ENCODE measurements at regions not wholly inside any gene's neighbourhood (a gene's known extent, or its start where the extent isn't known, plus 50 kb on each side); places are given as distances from the start of the nearest gene placed in this dataset.
A peak's percentile ranks its signal among the peaks of the same experiment; 100 is the strongest.
"Not testable (repeated sequence)": the region's sequence is repeated elsewhere in the genome, so short reads cannot be mapped to it uniquely, and the experiment has no call there.

DNA sequence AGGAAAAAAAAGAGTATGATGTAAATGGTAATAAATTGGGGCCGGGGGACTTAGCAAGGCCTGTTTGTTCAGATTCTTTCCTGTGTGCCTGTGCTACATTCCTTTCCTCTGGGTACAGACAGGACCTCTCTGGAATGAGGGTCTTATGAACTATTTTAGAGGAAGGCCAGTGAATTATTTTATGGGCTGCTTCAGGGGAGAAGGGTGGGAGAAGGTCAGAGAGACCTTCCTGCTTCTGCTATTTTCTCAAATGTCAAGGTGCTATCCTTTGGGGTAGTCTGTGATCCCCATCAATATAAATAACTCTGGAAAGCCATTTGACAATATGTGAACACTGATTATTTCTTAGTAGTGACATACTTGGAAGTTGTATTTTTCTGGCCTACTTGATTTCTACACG is 426.5 kb downstream of the SH2D4B start:
- no peak for DNase-seq

DNA sequence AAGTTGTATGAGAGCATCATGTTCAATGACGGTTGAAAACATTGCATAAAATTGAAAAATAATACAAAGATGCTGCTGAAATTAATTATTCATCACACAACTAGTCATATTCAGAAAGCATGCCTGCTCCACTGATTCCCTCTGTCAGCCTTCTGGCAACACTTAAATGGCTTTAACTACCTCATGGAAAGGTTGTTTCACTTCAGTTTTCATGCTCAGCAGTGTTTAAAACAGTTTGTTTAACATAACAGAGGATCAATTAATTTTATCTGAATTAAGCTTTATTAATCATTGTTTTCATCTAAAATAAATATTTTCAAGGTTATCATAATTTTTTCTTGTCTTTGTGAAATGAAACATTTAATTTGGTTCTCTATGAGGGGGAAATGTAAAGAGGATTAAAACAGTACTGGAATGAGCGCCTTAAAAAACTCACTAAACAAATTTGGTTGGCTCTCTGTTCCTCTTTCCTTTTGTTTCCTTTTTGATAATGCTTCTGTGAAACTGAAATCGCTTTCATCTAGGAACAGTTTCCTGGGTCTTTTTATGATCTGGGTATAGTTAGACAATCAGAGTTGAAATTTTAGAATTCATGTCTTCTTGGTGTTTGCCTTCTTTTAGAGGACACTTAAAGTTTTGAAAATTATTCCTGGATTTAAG is 427.4 kb downstream of the SH2D4B start:
- no peak for DNase-seq

DNA sequence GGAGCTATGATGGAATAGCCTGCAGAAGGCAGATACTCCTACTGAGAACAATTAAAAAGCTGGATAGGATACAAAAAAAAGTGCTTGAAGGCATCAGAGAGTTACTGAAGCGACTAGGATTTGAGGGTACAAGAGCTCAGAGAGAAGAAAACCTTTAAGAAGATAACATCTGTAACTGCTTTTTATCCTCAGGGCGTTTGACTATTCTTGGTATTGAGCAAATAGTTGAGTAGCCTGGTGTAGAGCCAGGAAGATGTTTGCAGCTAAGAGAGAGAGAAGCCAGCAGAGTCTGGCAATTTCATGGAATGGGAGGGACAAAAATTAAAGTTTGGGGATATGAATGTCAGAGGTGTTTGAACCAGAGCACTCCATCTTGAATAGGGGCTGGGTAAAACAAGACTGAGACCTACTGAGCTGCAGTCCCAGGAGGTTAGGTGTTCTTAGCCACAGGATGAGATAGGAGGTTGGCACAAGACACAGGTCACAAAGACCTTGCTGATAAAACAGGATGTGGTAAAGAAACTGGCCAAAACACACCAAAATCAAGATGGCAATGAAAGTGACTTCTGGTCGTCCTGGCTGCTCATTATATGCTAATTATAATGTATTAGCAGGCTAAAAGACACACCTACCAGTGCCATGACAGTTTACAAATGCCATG is 428.8 kb downstream of the SH2D4B start:
- no peak for DNase-seq

DNA sequence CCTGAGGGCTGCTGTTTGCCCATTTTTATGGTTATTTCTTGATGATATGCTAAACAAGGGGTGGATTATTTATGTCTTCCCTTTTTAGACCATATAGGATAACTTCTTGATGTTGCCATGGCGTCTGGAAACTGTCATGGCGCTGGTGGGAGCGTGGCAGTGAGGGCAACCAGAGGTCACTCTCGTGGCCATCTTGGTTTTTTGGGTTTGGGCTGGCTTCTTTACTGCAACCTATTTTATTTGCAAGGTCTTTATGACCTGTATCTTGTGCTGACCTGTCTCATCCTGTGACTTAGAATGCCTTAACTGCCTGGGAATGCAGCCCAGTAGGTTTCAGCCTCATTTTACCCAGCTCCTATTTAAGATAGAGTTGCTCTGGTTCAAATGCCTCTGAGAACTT is 429.7 kb downstream of the SH2D4B start:
- DNase-seq, result not testable (repeated sequence)

DNA sequence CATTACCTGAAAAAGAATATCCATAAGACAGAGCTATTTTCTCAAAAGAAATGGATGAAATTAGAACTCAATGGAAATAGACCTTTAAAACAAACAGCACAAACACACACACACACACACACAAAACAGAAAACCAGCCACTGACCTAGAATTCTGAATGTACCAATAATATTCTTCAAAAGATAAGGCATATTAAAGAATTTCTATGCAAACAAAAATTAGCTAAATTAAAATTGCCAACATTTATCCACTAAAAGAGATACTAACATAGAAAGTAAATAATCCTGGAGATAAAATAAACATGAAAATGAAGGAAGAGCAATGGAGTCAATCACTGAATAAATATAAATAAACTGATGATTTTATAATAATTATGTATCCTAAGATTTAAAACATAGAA is 431.2 kb downstream of the SH2D4B start:
- no peak for DNase-seq

DNA sequence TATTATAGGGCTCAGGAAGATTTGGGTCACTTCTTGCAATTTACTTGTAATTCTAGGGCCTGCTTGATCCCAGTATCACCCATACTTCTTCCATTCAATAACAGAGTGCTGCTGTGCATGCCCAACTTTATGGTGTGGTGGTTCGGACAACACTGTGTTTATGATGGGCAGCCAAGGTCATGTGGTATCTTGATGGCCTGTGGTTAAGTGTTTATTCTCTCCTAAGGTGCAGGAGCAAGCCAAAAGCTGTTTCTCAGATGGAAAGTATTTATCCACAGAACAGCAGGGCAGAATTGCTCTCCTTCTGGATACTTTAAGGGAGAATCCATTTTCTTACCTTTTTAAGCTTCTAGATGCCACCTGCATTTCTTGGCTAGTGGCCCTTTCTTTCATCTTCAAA is 433.8 kb downstream of the SH2D4B start:
- DNase-seq, result no peak

DNA sequence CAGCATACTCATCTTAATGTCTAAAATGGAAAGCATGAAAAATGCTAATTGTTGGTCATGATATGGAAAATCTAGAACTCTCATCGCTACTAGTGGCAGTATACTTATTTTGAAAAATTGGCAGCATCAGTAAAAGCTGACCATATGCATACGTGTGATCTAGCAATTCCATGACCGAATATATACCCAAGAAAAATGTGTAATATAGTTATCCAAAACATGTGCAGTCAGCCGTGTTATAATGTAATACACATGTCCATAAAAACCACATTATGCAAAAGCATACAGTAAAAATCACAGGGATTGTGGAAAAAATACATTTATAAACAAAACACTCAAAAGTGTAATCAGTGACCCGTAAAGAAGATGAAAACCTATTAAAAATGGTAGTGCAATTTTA is 439.0 kb downstream of the SH2D4B start:
- DNase-seq, result no peak

DNA sequence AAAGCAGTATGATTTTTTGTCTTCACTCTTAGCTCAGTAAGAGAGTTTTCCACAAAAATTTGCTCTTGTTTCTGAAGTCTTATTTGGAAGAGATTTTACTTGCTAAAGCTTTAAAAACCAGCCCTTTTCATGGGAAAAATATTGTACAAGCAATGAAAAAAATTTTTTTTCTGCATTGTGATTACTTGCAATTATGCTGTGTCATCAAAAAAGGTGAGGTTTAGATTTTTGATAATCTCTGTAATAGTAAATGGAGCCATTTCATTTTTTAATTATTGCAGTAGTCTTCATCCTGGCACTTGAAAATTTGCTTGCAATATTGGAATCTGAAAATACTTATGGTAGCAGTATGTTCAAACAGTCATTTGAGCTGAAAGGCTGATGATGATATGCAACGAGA is 447.4 kb downstream of the SH2D4B start:
- DNase-seq, result no peak

DNA sequence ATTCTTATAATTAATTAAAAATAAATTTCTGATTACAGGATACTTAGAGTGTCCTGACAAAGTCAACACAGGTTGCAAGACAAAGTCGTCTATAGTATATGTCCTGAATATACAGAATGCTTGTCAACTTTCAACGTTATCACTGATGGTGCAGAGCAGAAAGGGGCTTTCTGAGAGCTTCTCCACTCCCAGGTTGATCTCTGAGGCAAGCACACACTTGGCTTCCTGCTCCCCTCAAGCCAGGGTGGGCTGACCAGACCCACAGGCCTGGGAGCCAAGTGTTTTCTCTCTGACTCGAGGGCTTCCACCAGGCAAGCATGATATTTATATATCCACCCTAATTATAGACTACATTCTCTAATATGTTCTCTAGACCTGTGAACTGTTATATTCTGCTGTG is 448.9 kb downstream of the SH2D4B start:
- DNase-seq, result no peak

DNA sequence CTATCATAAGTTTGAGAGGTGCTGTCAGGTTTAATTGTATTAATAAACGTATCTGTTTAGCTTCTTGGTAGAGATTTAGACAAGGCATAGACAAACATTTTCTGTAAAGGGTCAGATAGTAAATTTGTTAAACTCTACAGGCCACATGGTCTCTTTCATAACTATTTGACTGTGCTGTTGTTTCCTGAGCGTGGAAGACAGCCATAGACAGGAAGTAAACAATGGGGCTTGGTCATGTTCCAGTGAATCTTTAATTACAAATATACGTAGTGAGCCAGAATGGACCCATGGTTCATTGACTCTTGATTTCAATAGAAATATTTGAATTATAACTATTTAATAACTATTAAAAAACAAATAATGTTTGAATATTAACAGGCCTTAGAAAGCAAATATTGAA is 451.1 kb downstream of the SH2D4B start:
- DNase-seq, result no peak

DNA sequence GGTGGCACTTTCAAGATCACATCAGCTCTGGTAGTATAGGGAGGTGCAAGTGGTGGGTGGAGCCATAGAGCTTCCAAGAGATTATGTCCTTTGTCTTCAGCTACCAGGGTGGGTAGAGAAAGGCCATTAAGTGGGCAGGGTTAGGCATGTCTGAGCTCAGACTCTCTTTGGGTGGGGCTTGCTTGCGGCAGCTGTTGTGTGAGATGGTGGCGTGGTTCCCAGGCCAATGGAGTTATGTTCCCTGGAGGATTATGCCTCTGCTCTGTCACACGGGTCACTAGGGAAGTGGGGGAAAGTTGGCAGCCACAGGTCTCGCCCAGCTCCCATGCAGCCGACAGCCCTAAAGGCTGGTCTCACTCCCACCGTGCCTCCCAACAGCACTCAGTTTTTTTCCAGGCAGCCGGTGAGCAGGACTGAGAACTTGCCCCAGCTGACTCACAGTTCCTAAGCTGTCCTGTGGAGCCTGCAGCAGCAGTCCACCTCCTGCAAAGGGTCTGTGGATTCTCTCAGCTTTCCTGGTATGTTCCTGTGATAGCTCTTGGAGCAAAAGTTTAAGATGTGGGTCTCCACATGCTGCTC is 459.0 kb downstream of the SH2D4B start:
- peak; percentile 37 for DNase-seq

DNA sequence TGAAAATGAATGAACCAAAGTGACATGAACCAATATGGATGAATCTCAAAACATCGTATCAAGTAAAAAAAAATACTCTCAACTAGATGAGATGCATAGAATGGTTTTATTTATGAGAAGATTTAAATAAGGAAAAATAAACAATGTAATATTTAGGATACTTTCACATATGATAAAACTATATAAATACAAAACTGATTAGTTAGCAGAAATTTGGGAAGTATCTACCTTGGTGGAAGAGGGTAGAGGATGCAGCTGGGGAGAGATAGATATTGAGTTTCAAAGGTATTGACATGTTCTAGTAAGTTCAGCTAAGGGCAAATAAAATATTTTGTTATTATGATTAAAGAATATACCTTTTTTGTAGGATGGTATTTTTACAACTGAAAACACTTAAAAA is 463.1 kb downstream of the SH2D4B start:
- DNase-seq, result no peak

DNA sequence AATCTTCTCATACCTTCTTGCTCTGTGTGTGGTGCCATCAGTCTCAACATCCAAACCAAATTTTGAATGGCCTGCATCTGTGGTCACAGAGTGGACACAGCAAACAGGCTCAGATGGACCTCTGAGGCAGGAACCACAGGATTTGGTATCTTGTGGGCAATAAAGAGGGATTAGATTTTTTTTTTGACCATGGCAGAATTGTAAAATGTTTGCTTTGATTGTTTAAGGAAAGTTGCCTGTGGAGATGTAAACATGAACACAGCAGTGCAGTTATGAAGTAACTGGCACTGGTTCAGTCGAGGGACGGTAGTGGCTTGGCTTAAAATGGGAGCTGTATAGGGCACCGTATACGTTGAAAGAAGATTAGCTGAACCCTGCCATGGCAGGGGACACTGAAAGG is 464.7 kb downstream of the SH2D4B start:
- DNase-seq, result no peak

DNA sequence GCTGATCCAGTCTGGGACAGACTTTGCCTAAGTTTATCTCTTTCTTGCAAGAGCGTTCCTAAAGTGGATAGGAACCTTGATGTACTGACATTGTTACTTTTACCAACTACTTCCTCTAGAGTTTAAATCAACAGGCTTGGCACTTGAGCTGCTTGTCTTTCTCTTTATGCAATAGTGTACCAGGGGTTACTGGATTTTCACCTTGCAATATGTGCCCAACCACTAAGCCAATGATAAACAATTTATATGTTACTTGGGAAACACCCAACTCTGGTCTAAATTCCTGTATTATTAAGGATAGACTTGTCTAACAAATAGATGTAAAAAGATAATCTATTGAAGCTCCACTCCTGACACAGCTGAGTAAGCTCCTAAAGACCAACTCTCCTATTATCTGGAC is 470.2 kb downstream of the SH2D4B start:
- no peak for DNase-seq

DNA sequence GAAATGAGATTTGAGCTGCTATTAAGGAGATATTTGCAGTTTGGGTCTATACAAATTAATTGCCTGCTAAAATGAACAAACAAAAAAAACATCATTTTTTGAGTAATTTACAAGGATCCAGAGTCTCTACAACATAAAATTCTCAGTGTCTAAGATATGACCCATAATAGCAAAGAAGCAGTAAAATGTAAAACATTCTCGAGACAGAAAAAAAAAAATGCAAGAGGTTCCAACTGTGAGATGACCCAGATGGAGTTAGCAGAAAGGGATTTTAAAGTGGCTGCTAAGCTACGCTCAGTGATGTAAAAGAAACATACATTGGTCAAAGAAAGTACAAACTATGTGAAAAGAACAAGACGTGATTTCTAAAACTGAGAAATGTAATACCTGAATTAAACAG is 471.0 kb downstream of the SH2D4B start:
- no peak for DNase-seq

DNA sequence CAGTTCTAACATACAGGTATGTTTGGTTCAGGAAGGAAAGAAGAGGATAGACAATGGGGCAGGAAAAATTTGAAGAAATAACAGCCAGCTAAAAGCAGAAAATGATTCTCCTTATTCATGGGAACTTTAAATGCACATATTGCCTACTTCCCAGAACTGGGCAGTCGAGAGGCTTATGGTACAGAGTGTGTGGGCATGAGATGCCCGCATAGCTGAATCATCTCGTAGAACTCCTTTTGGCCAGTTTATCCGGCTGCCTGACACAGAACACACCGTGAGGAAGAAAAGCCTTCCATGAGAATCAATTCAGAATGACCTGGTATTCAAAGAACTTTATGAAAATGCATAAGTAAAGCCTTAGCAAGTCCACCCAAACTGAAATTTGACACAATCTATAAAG is 471.6 kb downstream of the SH2D4B start:
- DNase-seq, result no peak

DNA sequence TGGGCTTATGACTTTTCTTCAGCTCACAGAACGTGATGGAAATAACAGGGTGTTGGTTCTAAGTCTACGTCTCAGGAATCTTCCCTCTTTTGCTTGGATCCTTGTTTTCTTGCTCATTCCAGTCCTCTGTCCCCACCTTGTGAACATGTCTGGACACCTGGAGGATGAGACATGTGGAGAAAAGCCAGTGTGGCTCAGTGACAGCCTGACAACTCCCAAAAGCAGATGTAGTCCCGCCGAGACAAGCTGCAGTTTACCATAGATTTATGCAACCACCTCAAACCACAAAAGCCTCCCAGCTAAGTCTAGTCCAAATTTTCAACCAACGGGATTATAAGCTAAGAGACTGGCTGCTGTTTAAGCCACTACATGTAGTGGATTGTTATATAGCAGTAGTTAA is 476.1 kb downstream of the SH2D4B start:
- no peak for DNase-seq

DNA sequence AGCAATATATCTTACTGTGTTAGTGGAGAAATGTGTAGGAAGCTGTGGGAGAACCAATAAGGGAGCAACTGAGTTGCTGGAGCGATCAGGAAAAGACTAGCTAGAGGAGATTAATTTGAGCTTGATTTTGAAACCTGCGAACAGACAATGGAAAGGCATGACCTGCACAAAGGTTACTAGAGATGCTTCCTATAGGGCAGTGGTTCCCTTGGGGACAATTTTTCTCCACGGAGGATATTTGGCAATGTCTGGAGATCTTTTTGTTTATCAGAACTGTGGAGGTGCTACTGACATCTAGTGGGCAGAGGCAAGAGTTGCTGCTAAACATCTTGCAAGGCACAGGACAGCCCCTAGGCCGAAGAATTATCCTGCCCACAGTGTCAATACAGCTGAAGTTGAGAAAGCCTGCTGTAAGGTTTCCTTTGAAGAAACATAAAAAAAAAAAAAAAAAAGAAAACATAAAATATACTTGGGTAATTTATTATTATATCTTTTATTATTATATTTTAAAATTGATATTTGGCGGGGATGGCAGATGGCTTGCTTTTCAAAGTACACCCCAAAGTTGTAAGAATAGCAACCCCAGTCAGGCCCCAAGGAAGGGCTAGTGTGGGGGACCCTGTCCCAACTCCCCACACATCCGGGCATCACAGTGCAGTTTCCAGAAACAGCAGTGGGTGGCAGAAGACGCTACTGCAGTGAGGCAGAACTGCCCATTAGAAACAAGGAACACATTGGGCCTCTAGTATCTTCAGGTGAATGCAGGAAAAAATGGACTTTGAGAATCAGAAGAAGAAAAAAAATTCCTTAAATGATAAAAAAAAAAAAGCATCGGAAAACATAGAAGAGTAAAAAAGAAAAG is 481.6 kb downstream of the SH2D4B start:
- peak; percentile 6 for DNase-seq

DNA sequence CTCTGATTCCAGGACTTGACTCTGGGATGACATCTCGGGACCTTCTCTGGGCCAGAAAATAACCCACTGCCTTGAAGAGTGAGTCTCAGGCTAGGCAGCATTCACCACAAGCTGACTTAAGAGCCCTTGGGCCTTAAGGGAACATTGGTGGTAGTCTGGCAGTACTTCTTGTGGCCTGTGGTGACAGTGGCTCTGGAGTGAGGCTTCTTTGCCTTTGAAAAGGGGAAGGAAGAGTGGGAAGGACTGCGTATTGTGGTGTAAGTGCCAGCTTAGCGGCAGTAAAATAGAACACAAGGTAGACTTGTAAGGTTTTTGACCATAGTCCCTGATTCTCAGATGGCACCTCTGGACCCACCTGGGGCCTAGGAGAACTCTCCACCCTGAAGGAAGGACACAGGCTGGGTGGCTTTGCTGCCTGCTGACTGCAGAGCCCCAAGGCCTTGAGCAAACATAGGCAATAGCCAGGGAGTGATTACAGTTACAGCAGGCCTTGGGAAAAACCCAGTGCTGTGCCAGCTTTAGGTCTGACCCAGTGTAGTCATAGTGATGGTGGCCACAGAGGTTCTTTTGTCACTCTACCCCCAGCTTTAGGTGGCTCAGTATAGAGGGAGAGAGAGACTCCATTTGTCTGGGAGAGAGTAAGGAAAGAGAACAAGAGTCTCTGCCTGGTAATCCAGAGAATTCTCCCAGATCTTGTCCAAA is 483.9 kb downstream of the SH2D4B start:
- no peak for DNase-seq

DNA sequence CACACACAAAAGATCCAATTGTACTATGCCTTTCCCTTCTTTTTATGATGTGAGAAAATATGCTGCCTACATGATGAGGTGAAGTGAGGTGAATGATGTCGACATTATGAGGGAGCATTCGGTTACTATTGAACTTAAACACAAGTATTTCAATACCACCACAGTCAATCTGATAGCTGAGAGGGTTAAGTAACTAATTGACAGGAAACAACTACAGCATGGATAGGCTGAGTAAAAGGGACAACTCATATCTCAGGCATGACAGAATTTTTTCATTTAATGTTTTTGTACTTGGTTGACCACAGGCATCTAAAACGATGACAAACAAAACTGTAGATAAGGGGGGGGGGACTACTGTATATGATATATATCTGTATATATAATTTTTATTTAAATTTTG is 488.9 kb downstream of the SH2D4B start:
- no peak for DNase-seq

DNA sequence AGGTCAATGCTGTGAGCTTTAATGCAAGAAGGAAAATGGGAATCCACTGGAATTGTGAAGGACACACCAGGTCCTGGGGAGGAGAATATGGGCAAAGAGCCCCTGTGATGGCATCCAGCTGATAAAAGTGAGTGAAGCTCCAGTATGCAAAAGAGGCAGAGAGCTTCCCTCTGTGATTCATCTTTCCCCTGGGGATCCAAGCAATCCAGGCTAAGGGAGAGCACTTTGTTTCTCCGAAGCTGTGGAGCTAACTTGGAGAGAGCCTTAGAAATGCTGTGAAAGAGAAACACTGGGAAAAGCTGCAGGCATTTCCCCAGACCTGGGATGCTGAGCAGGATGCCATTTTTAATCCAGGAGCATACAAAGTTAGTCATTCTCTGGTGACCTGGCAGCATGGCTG is 489.5 kb downstream of the SH2D4B start:
- DNase-seq, result no peak

DNA sequence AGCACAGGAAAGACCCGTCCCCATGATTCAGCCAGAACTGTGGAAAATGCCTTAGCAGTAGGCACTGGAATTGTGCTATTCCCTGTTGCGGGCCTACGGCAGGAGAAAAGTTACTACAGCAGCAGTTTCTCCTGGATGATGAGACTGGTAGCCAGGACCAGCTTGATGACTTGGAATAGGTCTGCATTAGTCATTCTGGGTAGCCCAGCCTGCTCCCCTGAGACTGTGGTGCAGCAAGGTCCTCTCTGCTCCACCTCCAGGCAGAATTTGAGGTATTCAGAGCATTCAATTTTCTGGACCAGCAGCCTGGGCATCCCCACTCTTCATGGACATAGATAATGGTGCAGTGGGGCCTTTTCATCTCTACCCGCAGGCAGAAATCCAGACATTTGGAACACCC is 490.0 kb downstream of the SH2D4B start:
- no peak for DNase-seq

DNA sequence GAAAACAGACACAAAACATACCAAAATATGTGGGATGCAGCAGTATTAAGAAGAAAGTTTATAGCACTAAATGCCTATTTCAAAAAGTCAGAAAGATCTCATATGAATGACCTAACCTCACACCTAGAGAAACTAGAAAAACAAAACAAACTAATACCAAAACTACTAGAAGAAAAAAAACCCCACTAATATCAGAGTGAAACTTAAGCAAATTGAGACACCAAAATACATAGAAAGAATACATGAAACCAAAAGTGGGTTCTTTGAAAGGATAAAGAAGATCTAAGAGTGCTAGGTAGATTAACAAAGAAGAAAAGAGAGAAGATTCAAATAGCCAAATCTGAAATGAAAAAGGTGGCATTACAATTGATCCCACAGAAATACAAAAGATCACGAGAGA is 494.1 kb downstream of the SH2D4B start:
- DNase-seq, result no peak

All from NCI-H1105 (cell line).